Lung (tissue), 11 donors: ENCODE measurements at regions not wholly inside any gene's neighbourhood (a gene's known extent, or its start where the extent isn't known, plus 50 kb on each side); places are given as distances from the start of the nearest gene placed in this dataset.

ENCODE experiments used
- ATAC-seq: fragments of 200-7000 bp; cut with Tn5 transposase; one replicate; pipeline ENCODE4 v1.9.1; 2020; ENCODE audit warnings: moderate number of reproducible peaks; ENCODE audit not compliant: insufficient read depth, low FRiP score
- DNase-seq, 3 donors: peaks; one replicate each; pipeline ENCODE4 v3.0.0-alpha.2; 2013 to 2017
- H3K27ac ChIP-seq, 2 donors: one replicate each; pipeline ENCODE4 v1.5.1; 2013; ENCODE audit warnings: mild to moderate bottlenecking in 2 of 2, moderate library complexity in 2 of 2, control low read depth in 1 of 2, inconsistent platforms in 1 of 2, low read depth in 1 of 2, low read length in 1 of 2
- H3K27me3 ChIP-seq, 3 donors: one replicate each; pipeline ENCODE4 v1.5.1; 2013; ENCODE audit warnings: low read length in 2 of 3; ENCODE audit not compliant: control insufficient read depth in 3 of 3, insufficient read depth in 3 of 3
- H3K36me3 ChIP-seq, 4 donors: one replicate each; pipeline ENCODE4 v1.5.1; 2013; ENCODE audit warnings: low read length in 4 of 4, mild to moderate bottlenecking in 1 of 4, moderate library complexity in 1 of 4; ENCODE audit not compliant: control insufficient read depth in 4 of 4, insufficient read depth in 4 of 4
- H3K4me1 ChIP-seq, 5 donors: one replicate each; pipeline ENCODE4 v1.5.1; 2013; ENCODE audit warnings: low read length in 5 of 5, mild to moderate bottlenecking in 2 of 5, moderate library complexity in 1 of 5; ENCODE audit not compliant: control insufficient read depth in 5 of 5, insufficient read depth in 5 of 5
- H3K4me3 ChIP-seq: one replicate; pipeline ENCODE4 v1.5.1; 2013; ENCODE audit warnings: mild to moderate bottlenecking, control low read depth, moderate library complexity
- H3K9ac ChIP-seq, 2 donors: one replicate each; pipeline ENCODE4 v1.5.1; 2013; ENCODE audit warnings: low read length in 2 of 2, control low read depth in 1 of 2; ENCODE audit not compliant: insufficient read depth in 1 of 2
- H3K9me3 ChIP-seq, 4 donors: one replicate each; pipeline ENCODE4 v1.5.1; 2013; ENCODE audit warnings: low read length in 3 of 4, mild to moderate bottlenecking in 1 of 4, moderate library complexity in 1 of 4; ENCODE audit not compliant: control insufficient read depth in 4 of 4, insufficient read depth in 3 of 4
- WGBS, 2 donors: extraction: QIAGEN DNeasy Blood & Tissue Kit; methylation state at CpG; one replicate each; pipeline ENCODE4 v1.1.7; 2013; 5-methylcytosine and 5-hydroxymethylcytosine counted together
- TF ChIP-seq, protein P1 (sequence below): IDR thresholded peaks from 2 replicates; pipeline ENCODE4 v1.5.1; 2012; ENCODE audit warnings: mild to moderate bottlenecking; ENCODE audit errors: control extremely low read depth, extremely low read depth
- donor health status: control.
- donor health status: control.
- donor health status: Bipolar disorder and iron deficiency.
- donor health status: healthy.
- donor health status: DM: yes; HTN: yes; CAD: no.

DNA sequence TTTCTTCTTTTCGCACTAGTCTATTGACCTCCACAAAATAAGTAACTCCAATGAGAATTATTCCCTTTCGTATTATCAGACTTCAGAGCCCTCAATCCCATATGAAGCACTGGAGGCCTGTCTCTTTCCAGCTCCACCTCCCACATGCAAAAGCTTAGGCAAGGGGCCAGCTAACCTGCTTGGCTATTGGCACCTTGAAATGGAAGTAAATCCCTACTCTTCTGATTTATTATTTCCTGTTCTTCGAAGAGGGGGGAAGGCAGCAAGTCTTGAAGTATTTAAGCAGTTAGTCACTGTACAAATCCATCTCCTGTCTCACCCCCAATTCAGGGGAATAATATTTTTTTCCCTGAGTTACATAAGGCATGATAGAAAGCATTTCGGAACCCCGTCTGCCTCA lies 577.8 kb downstream of the MAFB start:
- ATAC-seq (no peak), DNase-seq (no peak)
- WGBS, 2 donors = 73 to 78% methylated on average over 5 of the region's 5 CpGs
- H3K36me3 ChIP-seq = no peaks in the 10 kb centered on the region
- TF ChIP-seq, protein P1, sequence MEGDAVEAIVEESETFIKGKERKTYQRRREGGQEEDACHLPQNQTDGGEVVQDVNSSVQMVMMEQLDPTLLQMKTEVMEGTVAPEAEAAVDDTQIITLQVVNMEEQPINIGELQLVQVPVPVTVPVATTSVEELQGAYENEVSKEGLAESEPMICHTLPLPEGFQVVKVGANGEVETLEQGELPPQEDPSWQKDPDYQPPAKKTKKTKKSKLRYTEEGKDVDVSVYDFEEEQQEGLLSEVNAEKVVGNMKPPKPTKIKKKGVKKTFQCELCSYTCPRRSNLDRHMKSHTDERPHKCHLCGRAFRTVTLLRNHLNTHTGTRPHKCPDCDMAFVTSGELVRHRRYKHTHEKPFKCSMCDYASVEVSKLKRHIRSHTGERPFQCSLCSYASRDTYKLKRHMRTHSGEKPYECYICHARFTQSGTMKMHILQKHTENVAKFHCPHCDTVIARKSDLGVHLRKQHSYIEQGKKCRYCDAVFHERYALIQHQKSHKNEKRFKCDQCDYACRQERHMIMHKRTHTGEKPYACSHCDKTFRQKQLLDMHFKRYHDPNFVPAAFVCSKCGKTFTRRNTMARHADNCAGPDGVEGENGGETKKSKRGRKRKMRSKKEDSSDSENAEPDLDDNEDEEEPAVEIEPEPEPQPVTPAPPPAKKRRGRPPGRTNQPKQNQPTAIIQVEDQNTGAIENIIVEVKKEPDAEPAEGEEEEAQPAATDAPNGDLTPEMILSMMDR = no peak
- H3K27me3 ChIP-seq = no peaks in the 10 kb centered on the region
- H3K9me3 ChIP-seq = no peaks in the 10 kb centered on the region
- H3K9ac ChIP-seq = no peak overlapping the region
- no peak overlapping the region for H3K4me3 ChIP-seq
- H3K4me1 ChIP-seq = peaks cover 0 to 12% (median 0%) of the 10 kb centered on the region in 5 donors
- H3K27ac ChIP-seq = no peak overlapping the region

DNA sequence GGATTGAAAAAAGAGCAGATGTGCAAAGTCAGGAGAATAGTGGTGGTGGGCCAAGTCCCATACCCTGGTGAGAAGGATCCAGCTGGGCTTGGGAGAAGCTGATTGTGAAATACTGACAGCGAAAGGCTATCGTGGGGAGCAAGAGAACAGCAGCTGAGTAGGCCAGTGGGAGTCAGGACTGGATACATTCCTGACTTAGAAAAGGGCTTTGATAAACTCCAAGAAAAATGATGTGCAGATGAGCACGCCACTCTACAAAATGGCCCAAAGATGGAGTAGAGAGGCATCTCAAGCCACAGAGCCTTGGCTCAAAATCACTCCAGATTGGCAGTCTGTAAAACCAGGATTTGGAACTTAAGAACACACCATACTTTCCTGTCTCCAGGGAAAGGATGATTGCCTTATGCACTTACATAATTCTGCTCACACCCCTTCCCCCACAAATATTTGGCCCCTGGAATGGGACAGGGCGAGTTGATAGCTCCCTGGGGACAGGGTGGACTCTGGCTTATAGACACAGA lies 578.7 kb downstream of the MAFB start:
- H3K4me3 ChIP-seq = no peak overlapping the region
- WGBS, 2 donors = 60 to 81% methylated on average over 4 of the region's 4 CpGs
- no peak overlapping the region for H3K9ac ChIP-seq
- peaks cover 0 to 12% (median 0%) of the 10 kb centered on the region in 5 donors for H3K4me1 ChIP-seq
- TF ChIP-seq, protein P1 = no peak
- no peak overlapping the region for H3K27ac ChIP-seq
- no peaks in the 10 kb centered on the region for H3K9me3 ChIP-seq
- H3K36me3 ChIP-seq = no peaks in the 10 kb centered on the region
- DNase-seq (peak; percentile 47 to 82 (median 75)), ATAC-seq (peak; percentile 11)
- H3K27me3 ChIP-seq = no peaks in the 10 kb centered on the region

DNA sequence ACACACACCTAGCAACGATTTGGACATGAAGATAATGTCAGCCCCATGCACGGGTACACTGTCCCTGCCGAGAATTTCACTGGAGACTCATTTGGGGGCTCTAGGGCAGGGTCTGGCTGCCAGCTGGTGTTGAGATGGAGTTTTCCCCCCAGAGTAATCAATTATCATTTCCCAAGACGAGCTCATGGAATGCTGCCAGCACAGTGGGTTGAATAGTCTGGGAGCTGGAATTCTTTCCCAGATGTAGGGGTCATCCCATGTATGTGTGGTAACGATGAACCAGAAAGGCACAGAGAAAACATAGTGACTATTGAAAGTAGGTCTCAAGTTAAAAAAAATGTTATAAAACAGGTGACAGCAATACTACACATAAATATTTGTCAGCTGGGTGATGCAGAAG lies 579.9 kb downstream of the MAFB start:
- Histone ChIP-seq H3K9ac (no peak overlapping the region), H3K4me1 (peaks cover 0 to 12% (median 0%) of the 10 kb centered on the region in 5 donors), H3K4me3 (no peak overlapping the region), H3K27ac (no peak overlapping the region), H3K9me3 (no peaks in the 10 kb centered on the region), H3K27me3 (no peaks in the 10 kb centered on the region), H3K36me3 (no peaks in the 10 kb centered on the region)
- ATAC-seq = no peak
- 62 to 69% methylated on average over 5 of the region's 5 CpGs for WGBS, 2 donors
- peak in 1 of 3 donors; percentile 13 for DNase-seq
- TF ChIP-seq, protein P1 = no peak

DNA sequence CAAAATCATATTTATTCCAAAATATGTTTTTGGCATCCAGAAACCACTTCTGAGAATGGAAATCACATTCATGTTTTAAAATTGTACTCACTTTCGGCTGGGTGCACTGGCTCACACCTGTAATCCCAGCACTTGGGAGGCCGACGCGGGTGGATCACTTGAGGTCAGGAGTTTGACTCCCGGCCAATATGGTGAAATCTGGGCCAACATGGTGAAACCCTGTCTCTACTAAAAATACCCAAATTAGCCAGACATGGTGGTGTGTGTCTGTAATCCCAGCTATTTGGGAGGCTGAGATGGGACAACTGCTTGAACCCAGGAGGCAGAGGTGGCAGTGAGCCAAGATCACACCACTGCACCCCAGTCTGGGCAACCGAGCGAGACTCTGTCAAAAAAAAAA lies 580.7 kb downstream of the MAFB start:
- Histone ChIP-seq H3K27ac (no peak overlapping the region), H3K9me3 (no peaks in the 10 kb centered on the region), H3K36me3 (no peaks in the 10 kb centered on the region), H3K4me3 (no peak overlapping the region), H3K27me3 (no peaks in the 10 kb centered on the region), H3K4me1 (peaks cover 0 to 12% (median 0%) of the 10 kb centered on the region in 5 donors), H3K9ac (no peak overlapping the region)
- ATAC-seq (no peak), DNase-seq (no peak)
- TF ChIP-seq, protein P1 = no peak
- 80 to 88% methylated on average over 7 of the region's 7 CpGs for WGBS, 2 donors
